ELR (cell line): ENCODE measurements at regions not wholly inside any gene's neighbourhood (a gene's known extent, or its start where the extent isn't known, plus 50 kb on each side); places are given as distances from the start of the nearest gene placed in this dataset.
"Not testable (repeated sequence)": the region's sequence is repeated elsewhere in the genome, so short reads cannot be mapped to it uniquely, and the experiment has no call there.

Experiments used
- DNase-seq: peaks from one replicate; pipeline ENCODE4 v3.0.0-alpha.2; 2015; ENCODE audit warnings: low read depth

DNA sequence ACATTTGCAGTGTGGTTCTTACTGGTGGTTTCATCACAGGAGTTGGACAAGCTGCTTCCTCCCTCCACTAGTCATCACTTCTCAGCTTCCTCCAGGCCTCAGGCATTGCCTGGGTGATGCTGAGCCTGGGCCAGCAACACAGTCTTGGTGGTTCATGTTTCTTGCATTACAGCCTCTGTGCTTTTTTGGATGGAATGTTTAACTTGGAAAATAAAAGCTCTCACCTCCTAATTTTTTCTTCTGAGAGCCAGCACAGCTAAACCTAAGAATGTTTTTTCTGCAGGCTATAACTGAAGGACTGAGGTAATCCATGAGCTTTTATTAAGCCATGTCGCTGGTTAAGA is 66.1 kb upstream of the RHOU start:
- DNase-seq, result peak; percentile 26

DNA sequence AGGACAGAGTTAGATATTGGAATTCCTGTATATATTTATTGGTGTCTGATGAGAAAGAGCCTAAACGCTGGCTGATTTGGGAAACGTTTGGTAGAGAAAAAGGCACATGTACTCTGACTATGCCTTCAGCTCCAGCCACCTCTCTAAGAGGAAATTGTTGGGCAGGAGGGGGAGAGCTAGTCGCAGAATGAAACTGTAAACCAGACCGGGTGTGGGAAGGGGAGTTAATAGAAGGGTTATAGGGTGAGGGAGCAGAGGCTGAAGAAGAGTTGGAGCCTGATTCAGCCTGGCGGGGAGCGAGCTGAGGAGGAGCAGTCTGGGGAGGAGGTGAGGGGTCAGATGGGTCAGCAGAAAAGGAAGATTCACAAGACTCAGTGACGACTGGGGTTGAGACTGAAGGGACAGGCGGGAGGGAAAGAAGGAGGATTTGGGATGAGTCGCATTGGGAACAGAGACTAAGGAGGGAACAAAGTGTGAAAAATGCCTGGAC is 54.2 kb upstream of the RHOU start:
- DNase-seq, result not testable (repeated sequence)

DNA sequence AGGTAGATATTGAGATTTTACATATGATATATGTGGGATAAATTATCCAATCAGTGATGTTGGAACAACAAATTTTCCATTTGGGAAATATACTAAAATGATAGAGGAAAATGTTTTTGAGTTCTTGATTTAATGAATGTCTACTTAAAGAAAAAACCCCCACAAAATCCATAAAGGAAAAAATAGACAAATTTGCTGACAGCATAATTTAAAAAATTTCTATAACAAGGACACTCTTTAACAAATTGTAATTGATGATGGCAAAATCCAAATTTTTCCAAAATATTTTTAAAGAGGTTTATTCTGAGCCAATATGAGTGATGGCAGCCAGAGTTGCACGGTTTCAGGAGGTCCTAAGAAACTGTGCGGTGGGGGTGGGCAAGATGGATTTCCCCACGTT is 51.9 kb upstream of the RHOU start:
- DNase-seq, result no peak

DNA sequence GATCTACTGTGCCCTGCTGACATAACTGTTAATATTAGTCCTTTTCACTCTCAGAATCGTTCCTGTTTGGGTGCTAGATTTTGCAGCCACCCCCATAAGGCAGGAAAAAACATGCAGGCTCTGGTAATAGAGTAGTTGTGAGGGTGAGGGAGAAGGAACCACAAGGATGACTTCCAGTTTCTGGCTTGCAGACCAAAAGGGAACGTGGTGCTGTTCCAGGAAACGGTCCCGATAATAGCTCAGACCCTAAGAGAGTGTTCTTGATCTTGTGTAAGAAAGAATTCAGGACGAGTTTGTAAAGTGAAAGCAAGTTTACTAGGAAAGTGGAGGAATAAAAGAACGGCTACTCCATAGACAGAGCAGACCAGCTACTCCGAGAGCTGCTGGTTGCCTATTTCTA is 50.7 kb upstream of the RHOU start:
- DNase-seq, result no peak

DNA sequence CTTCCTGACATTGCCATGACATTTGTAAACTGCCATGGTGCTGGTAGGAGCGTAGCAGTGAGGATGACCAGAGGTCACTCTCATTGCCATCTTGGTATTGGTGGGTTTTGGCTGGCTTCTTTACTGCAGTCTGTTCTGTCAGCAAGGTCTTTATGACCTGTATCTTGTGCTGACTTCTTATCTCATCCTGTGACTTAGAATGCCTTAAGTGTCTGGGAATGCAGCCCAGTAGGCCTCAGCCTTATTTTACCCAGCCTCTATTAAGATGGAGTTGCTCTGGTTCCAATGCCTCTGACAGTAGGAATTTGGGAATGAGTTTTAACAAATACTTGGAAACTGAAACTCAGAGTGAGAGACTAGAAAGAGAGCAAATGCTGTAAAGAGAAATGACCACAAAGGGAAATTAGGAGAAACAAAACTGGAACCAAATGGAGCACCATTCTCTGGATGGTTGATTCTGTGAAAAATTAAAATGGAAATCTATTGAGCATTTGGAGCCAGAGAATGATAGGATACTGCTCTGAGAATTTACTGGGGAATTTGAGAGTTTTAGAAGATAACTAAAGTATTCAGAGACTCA is 50.1 kb upstream of the RHOU start:
- DNase-seq, result no peak
